Inflammatory macrophage (primary cell): ENCODE measurements at regions not wholly inside any gene's neighbourhood (a gene's known extent, or its start where the extent isn't known, plus 50 kb on each side); places are given as distances from the start of the nearest gene placed in this dataset.
"Not testable (repeated sequence)": the region's sequence is repeated elsewhere in the genome, so short reads cannot be mapped to it uniquely, and the experiment has no call there.

Source experiments
- DNase-seq, 2 donors: peaks; one replicate each; pipeline ENCODE4 v3.0.0-alpha.2; 2020 to 2022

DNA sequence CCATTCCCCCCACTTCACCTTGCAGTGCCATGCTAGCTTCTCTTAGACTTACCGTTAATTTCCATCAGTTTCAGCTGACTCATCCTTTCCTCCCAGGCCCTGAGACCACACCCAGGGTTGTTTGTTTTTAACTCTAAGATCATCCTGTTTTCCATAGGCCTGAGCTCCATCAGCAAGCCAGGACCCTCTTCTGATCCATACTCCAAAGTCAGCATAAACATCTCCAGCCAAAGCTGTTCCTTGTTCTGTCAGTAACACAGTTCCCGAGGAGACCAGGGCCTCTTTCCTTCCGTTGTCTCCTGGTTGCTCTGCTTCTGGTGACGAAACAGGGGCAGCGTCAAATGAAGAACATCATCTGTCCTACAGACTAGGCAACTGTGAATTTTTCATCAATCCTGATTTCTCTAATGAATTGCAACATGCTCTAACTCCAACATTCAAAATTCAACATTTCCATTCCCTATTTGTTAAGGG is 83.8 kb upstream of the HNF1B start:
- peak; percentile 62 to 65 for DNase-seq

DNA sequence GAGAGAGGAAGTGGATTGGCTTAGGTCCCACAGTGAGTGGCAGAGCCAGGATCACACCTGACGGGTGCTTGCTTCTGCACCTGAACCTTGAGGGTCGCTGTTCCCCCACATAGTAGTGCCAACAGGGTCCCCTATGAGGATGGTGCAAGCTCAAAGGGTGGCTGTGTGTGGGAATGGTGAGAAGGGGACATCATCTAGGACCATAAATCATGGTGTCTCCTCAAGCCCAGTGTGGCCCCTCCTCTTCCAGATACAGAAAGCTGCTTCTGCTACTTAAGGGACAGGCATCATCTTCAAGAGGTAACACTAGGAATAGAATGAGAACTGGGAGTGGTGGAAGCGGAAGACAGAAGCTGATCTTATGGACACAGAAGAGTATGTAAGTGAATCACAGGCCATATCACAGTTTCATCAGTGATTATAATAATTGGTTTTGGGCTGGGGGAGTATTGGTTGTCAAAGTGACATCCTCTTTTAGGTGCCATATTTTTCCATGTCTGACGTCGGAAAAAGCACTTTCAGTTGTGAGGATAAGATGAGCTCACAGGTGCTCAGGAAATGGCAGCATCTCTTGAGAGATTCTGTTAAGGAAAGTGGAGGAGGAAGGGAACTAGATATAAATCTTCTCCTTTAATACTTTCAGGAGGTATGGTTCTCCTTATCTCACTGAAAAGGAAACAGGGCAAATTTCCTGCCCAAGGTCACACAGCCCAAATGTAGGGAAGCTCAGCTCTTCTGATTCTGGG is 83.2 kb upstream of the HNF1B start:
- DNase-seq, result no peak

DNA sequence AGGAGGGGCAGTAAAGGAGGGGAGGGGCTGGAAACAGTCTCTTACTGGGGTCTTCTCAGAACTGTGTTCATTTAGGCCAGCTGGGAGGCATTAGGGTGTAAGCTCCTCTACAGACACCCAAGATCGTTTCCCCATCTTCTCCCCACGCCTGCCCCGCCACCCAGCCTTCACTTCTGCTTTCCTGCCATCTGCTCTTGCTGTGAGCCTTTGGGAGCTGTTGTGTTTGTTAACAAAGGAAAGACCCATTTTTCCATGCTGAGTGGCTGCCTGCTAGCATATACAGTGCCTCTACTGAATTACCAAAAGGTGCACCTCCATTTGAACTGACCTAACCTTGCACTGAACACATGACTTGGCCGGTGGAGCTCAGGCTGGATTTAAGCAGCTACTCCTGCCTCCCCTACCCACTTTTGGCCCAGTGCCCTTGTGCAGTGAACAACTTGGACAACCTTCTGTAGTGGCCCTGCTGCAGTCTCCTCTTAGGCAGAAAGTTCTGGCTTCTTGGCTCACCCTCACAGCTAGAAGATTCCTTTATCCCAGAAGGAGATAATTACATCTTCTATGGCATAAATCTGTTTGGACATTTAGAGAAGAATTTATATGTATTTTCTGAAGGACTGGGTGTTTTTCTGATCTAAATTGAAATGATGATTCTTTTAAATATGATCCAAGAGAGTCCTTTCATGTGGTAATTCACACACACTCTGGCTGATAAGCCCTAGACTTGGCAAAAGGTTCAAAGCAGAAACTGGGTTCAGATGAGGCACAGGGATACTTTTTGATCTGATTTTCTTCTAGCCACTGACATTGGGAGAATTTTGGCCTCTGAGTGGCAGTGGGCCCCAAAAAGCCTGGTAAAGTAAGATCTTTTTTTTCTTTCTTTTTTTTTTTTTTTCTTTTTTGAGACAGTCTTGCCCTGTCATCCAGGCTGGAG is 81.9 kb upstream of the HNF1B start:
- peak; percentile 80 to 81 for DNase-seq

DNA sequence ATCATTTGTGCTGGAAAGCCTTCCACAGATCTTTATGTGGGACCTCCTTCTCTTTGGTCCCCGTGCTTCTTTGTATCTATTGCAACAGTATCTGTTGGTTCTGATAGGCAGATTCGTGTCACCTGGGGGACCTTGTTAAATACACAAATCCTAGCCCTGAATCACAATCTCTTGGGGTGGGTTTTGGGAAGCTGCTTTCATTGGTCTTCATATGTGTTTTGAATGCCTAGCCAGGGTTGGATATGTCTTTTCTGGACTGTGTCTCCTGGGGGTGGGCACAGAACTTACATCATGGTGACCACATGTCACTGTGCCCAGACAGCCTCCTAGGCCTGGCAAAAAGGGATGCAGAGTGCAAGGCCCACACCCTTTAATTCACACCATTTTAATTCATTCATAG is 81.0 kb upstream of the HNF1B start:
- DNase-seq, result no peak

DNA sequence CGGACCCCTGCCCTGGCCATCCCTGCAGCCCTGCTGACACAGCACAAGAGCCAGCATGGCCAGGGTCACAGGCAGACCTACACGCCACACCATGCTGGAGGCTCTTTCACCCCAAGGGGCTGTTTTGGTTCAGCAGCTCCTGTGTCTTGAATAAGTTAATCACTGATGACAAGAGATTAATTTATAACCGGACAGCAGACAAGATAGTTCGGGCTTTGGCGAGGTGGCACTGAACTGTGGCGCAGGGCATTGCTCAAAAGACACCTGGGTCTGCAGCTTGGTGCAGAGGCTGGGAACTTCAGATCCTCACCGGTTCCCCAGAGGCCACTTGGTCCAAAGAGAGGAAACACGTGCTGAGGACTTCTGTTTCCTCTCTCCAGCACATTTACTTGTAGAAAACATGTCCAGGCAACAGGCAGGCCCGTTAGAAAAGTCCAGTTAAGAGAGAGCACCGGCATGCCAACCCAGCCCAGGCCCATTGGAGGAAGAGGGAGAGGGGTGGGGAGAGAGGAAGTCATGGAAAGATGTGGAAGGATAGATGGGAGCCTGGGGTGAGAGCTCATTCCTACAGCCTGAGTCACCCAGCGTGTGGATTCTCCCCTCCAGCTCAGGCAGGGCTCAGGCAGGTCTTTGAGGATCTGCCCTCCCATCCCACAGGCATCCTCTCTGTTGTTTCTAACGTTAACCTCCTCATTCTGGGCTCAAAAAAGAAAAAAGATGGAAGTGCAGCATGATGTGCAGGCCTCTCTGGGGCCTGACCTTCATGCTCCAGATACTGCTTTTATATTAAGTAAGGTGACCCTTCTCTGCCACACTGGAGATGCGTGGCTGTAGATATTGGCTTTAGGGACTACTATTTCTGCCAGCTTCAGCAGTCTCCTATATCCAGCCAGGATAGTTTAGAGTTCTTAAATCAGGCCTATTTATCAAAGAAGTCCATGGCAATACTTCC is 80.0 kb upstream of the HNF1B start:
- peak in 1 of 2 donors; percentile 21 for DNase-seq

DNA sequence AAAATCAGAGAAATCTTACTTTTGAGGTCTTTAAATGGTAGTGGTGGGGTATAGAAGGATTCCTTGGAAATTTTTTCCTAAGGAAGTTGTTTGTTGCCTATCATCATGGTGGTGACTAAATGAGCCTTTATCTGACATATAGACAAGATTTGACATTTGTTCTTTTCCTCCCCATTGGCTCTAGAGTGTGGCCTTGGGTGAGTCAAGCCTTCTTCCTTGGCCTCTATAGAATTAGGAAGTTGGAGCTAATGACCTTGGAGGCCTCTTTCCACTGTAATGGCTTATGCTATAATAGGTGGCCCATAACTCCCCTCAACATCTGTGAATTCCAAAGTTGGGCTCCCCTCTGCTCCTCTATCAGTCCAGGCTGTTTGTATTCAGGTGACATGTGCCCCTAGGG is 79.1 kb upstream of the HNF1B start:
- DNase-seq, result peak; percentile 17 to 22

DNA sequence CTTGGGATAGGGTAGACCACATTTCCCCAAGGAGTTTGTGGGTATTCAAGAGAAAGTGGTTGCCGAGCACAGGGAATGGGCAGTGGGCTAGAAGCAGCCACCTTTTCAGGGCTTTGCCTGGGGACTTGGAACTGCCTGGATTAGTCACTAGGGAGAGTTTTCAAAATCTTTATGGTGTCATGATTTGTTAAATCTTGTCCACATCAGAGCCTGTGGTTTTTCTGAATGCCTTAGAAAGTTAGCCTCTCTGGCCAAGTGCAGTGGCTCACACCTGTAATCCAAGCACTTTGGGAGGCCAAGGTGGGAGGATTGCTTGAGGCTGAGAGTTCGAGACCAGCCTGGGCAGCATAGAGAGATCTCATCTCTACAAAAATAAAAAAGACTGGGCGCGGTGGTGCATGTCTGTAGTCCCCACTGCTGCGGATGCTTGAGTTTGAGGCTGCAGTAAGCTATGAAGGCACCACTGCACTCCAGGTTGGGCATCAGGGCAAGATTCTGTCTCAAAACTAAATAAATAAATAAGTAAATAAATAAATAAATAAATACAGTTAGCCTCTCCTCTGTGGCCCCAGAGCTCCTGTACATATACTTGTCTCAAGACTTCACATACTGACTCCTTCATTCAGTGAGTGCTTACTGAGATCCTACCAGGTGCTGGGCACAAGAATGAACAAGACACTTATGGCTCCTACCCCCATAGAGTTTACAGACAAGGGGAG is 76.3 kb upstream of the HNF1B start:
- no peak for DNase-seq

DNA sequence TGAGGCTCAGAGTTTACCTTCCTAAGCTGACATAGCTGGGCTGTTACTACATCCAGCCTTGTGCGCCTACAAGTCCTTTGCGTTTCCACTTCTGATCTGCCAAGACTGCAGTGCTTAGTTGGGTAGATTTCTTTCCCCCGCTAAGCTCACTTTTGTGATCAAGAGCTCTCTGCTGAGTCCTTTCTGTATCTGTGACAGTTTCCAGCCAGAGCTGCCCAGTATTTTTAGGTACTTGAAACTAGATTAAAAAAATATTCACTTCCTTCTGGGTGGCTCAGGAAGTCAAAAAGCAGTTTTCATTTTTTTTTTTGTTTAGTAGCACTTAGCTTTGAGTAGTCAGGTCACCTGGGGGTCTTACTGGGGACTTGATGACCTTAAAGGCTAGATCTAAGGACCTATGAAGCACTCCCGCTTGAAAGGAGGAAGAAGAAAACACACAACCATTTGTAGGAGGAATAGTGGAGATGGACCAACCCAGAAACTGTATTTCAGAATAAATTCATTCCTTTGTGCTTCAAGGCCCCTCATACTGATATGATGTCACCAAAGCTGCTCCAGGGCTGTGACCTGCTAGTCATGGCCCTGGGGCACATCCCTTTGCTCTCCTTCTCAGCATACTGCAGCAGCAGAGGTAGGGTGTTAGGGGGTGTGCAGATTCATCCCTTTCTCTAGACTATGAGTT is 75.6 kb upstream of the HNF1B start:
- peak in 1 of 2 donors; percentile 16 for DNase-seq

DNA sequence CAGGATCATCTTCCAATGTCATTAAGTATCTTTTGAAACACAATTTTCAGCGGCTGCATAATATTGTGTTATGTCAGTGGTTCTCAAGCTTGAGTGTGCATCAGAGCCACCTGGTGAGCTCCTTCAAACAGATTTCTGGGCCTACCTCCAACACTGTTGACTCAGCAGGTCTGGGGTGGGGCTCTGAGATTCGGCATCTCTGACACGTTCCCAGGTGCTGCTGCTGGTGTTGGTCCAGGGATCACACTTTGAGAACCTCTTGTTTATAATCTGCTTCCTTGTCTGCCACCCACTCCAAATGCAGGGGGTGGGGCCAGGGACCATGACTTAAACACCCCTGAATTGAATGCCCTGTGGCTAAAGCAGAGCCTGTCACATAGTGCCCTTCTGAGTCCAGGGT is 73.8 kb upstream of the HNF1B start:
- DNase-seq, result no peak

DNA sequence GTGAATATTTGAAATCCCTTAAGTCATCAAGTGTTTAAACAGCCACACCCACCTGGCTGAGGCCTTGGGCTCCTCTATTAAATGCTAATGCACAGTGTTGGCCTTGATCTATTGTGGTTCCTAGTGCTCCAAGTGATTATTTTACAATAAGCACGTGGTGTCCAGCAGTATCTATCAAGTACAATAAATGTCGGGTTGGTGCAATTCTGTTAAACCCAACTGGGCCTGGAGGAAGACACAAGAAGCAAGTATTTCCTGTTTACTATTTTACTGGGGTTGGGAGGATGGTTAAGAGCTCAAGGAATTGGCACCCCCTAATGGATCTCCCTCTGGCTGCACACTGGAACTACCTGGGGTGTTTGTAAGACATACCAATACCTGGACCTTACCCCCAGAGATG is 72.1 kb upstream of the HNF1B start:
- DNase-seq, result no peak

DNA sequence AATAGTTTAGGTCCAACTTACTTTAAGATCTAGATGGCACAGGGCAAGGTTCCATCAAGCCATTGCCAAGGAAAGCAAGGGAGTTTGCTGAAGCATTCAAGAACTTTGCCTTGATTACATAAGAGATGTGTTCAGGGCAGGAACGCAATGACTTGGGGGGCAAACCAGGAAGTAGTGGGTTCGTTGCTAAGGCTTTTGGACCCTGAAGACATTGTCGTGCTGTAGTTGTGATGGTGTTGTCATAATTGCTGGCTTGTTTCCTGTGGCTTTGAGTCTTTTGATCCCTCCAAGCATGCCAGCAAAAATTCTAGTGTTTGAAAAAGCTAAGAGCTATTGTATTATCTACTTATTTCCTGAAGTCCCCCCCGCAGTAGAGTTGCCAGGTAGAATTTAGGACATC is 70.7 kb upstream of the HNF1B start:
- peak; percentile 10 to 28 for DNase-seq

DNA sequence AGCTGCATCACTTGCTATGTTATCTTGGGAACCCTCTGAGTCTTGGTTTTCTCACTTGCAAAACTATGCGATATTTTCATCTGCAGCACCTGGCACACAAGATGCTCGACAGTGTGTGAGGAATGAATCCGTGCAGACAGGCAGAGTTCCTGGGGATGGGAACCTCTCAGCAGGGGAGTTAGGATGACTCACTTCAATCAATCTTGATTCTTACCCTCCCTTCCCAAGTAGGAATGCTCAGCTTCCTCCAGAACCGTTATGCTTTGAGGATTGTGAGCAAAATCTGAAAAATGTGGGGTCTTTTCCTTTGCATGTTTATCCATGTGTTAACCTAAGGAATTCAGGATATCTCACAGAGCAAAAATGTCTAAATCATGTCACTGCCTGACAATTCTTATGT is 68.9 kb upstream of the HNF1B start:
- no peak for DNase-seq

DNA sequence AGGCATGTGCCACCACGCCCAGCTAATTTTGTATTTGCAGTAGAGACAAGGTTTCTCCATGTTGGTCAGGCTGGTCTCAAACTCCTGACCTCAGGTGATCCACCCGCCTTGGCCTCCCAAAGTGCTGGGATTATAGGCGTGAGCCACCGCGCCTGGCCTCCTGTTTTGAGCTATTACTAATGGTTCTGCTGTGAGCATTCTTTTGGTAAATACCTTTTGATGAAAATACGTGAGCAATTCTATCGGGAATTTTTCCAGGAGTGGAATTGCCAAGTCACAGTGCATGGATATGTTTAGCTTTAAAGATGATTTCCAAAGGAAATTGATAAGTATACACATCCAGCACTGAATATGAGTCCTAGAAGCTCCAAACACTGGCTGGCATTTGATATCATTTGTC is 64.0 kb upstream of the HNF1B start:
- DNase-seq, result not testable (repeated sequence)

DNA sequence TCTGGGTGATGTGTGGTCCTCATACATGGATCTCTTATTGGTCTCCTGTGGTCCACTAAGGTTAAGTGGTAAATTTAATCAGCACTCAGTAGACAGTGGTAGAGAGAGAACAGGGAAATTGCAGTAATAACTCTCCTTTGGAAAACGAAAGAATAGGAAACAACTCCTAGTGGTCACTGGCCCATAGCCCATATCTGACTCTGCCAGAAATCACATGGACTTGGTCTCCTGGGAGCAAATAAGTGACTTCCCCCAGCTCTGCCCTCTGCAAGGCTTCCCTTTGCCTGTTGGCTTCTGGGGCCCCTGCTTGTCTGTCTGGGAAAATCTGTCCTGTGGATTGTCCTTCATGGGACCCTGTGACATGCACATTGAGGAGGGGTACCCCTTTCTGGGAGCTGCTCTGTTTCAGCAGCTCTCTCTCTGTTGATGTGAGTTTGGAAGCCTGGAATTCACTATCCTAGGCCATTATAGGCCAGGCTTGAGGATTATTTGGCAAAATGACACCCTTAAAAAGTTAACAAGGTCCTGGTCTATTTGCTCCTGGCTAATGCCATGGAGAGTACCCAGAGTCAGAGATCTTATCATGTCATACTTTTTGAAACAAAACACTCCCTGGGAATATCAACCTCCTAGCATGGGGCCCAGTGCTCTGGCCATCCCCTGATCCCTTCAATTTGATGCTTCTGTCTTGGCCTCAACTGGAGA is 58.0 kb upstream of the HNF1B start:
- peak in 1 of 2 donors; percentile 51 for DNase-seq

DNA sequence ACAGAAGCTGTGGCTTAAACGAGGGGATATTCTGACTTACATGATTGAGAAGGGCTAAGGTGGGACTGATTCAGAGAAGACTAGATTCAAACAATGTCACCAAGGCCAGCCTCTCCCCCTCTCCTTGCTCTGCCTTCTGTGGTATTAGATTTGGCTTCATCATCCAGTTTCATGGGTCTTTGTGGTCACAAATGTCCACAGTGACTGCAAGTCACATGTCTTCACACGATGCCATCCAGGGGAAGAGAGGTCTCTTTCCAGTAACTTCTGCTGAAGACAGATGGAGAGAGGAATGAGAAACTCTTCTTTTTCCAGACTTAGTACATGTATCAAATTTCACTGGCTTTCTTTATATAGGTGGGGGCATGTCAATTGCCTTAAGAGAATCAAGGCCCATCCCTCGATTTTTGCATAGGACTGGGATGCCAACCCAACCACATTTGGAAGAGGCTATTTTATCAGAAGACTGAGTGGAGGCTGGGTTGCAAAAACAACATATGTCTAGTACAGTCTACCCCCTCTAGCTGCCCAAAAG is 57.3 kb upstream of the HNF1B start:
- peak in 1 of 2 donors; percentile 38 for DNase-seq

DNA sequence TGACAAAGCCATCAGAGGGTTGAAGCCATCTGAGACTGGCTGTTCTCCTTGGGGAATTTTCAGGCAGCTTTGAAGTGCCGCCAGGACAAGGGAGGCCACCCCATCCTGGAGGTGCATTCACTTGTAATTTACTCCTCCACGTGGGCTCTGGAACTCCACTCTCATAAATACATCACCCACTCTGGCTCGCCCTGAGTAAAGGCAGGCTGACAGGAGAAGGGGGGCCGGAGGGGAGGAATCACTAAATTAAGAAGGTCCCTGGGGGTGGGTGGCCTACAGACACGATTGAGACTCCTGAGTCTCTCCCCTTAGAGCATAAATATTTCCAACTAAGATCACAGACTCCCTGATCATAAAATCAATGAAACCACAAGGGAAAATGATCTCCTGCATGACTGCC is 56.3 kb upstream of the HNF1B start:
- DNase-seq, result no peak

DNA sequence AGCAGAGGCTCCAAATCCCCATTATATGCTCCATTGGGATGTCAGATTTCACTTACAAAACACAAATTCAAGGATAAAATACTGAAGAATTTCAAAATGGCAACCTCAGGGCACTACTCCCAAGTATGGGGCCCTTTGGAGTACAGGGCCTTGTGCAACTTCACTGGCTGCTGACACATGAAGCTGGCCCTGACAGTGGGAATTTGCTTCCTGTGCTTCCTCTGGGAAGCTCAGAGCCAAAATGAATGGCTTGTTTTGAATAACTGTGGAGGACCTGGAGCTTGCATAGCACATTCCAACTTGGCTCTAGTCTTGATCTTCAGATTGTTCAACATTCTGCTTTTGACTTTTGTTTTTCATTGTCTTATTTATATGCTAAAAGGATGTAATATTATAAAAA is 52.3 kb upstream of the HNF1B start:
- no peak for DNase-seq

DNA sequence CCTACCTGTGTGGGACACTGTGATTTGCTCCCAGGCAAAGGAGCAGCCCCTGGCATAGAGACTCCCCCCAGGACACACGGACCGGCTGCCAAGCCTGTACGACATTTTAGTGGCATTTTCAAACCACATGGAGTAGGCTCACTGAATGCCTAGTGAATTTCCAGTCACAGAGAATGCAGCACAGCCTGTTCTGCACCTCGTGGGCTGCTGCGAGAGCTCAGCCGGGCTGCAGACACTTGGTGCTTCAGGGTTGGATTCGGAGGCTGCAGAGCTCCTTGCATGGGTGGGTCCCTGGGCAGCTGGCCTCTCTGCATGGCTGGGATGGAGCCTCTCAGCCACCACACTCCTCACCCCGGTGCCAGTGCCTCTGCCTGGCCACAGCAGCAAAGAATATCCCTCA is 51.2 kb upstream of the HNF1B start:
- DNase-seq, result no peak
